ENCODE measurements at regions not wholly inside any gene's neighbourhood (a gene's known extent, or its start where the extent isn't known, plus 50 kb on each side); places are given as distances from the start of the nearest gene placed in this dataset.

GRCh38 chr1:14347186-14347585, 251.3 kb upstream of the KAZN start:
- no peaks in the 10 kb centered on the region for H3F3A ChIP-seq (ENCODE audit: insufficient read depth, low read depth)
- TF ChIP-seq EZH2 (IDR thresholded peaks at IDR 0.05; ENCODE audit: low read depth) (no peak), CTCF (conservative IDR thresholded peaks at IDR 0.05) (no peak)
- H3K27ac ChIP-seq, result no peak overlapping the region
- H3K9me3 ChIP-seq (ENCODE audit: insufficient read depth, low read depth), result no peaks in the 10 kb centered on the region
- no peaks in the 10 kb centered on the region for H3K4me1 ChIP-seq (replicated peaks; ENCODE audit: insufficient read depth)
- no peak overlapping the region for H3K4me2 ChIP-seq
- H4K20me1 ChIP-seq (ENCODE audit: insufficient read depth), result no peaks in the 10 kb centered on the region
- H3K36me3 ChIP-seq (ENCODE audit: low read depth), result no peaks in the 10 kb centered on the region
- ChIA-PET POLR2A (ENCODE audit: unreplicated experiment) (no interaction called here), CTCF (no interaction called here)
- no peak overlapping the region for H3K4me3 ChIP-seq
- no TSS peak for BruUV-seq (replicated peaks)
- no peaks in the 10 kb centered on the region for H3K9me2 ChIP-seq (ENCODE audit: insufficient read depth)
- H3K79me2 ChIP-seq (ENCODE audit: low read depth), result no peaks in the 10 kb centered on the region
- DNase-seq, result no peak
- no peak overlapping the region for H2AFZ ChIP-seq
- intact Hi-C loops (cut with micrococcal nuclease; ENCODE audit: unreplicated experiment), result no loop called here
- no peaks in the 10 kb centered on the region; the same call in 1 of the 2 replicates for H3K27me3 ChIP-seq (ENCODE audit: insufficient read depth, low read depth)

GRCh38 chr1:14347776-14348175, 250.7 kb upstream of the KAZN start:
- Histone ChIP-seq H3K27ac (no peak overlapping the region), H3K79me2 (ENCODE audit: low read depth) (no peaks in the 10 kb centered on the region), H3K4me3 (no peak overlapping the region), H3K27me3 (ENCODE audit: insufficient read depth, low read depth) (peaks cover 3% of the 10 kb centered on the region; the same call in 1 of the 2 replicates), H3K36me3 (ENCODE audit: low read depth) (no peaks in the 10 kb centered on the region), H3K9me3 (ENCODE audit: insufficient read depth, low read depth) (no peaks in the 10 kb centered on the region), H2AFZ (no peak overlapping the region), H3K4me1 (replicated peaks; ENCODE audit: insufficient read depth) (no peaks in the 10 kb centered on the region), H4K20me1 (ENCODE audit: insufficient read depth) (no peaks in the 10 kb centered on the region), H3K9me2 (ENCODE audit: insufficient read depth) (no peaks in the 10 kb centered on the region), H3K4me2 (no peak overlapping the region), H3F3A (ENCODE audit: insufficient read depth, low read depth) (no peaks in the 10 kb centered on the region)
- ChIA-PET POLR2A (ENCODE audit: unreplicated experiment) (no interaction called here), CTCF (no interaction called here)
- TF ChIP-seq EZH2 (IDR thresholded peaks at IDR 0.05; ENCODE audit: low read depth) (no peak), CTCF (conservative IDR thresholded peaks at IDR 0.05) (no peak)
- intact Hi-C loops (cut with micrococcal nuclease; ENCODE audit: unreplicated experiment), result no loop called here
- no peak for DNase-seq
- BruUV-seq (replicated peaks), result no TSS peak

GRCh38 chr1:14350197-14350596, 248.3 kb upstream of the KAZN start:
- Histone ChIP-seq H2AFZ (no peak overlapping the region), H3K9me3 (ENCODE audit: insufficient read depth, low read depth) (no peaks in the 10 kb centered on the region), H3K4me1 (replicated peaks; ENCODE audit: insufficient read depth) (no peaks in the 10 kb centered on the region), H3F3A (ENCODE audit: insufficient read depth, low read depth) (no peaks in the 10 kb centered on the region), H3K9me2 (ENCODE audit: insufficient read depth) (no peaks in the 10 kb centered on the region), H3K4me3 (no peak overlapping the region), H3K27ac (no peak overlapping the region), H3K36me3 (ENCODE audit: low read depth) (no peaks in the 10 kb centered on the region), H3K4me2 (no peak overlapping the region), H3K27me3 (ENCODE audit: insufficient read depth, low read depth) (peaks cover 3% of the 10 kb centered on the region; the same call in 1 of the 2 replicates), H4K20me1 (ENCODE audit: insufficient read depth) (no peaks in the 10 kb centered on the region), H3K79me2 (ENCODE audit: low read depth) (no peaks in the 10 kb centered on the region)
- no peak for TF ChIP-seq EZH2 (IDR thresholded peaks at IDR 0.05; ENCODE audit: low read depth)
- no peak for TF ChIP-seq CTCF (conservative IDR thresholded peaks at IDR 0.05)
- CTCF ChIA-PET, result no interaction called here
- BruUV-seq (replicated peaks), result no TSS peak
- DNase-seq, result no peak
- POLR2A ChIA-PET (ENCODE audit: unreplicated experiment), result no interaction called here
- intact Hi-C loops (cut with micrococcal nuclease; ENCODE audit: unreplicated experiment), result no loop called here

All from PC-9 (cell line).